Neural progenitor cell (in vitro differentiated cells): ENCODE measurements at regions not wholly inside any gene's neighbourhood (a gene's known extent, or its start where the extent isn't known, plus 50 kb on each side); places are given as distances from the start of the nearest gene placed in this dataset.

Experiments
- DNase-seq: peaks from one replicate; pipeline ENCODE4 v3.0.0-alpha.2; 2016; ENCODE audit warnings: low spot score
- H2AFZ ChIP-seq: fragments of 200-600 bp; sonication (generic); replicated peaks from 2 replicates; pipeline ENCODE4 v1.6.1; 2016; ENCODE audit warnings: antibody characterized with exemption
- H3F3A ChIP-seq: fragments of 200-600 bp; sonication (generic); 2 replicates; pipeline ENCODE4 v1.6.1; 2016; ENCODE audit warnings: antibody characterized with exemption, low read depth
- H3K27ac ChIP-seq: fragments of 200-600 bp; sonication (generic); 2 replicates; pipeline ENCODE4 v1.5.1; 2016; ENCODE audit warnings: mild to moderate bottlenecking
- H3K27me3 ChIP-seq: fragments of 200-600 bp; sonication (generic); 2 replicates; pipeline ENCODE4 v1.6.1; 2016; ENCODE audit warnings: mild to moderate bottlenecking, moderate library complexity
- H3K36me3 ChIP-seq: fragments of 200-600 bp; sonication (generic); 2 replicates; pipeline ENCODE4 v1.5.1; 2016
- H3K4me1 ChIP-seq: fragments of 200-600 bp; sonication (generic); 2 replicates; pipeline ENCODE4 v1.6.1; 2016; ENCODE audit warnings: mixed run types
- H3K4me2 ChIP-seq: fragments of 200-600 bp; sonication (generic); 2 replicates; pipeline ENCODE4 v1.6.1; 2016
- H3K4me3 ChIP-seq: fragments of 200-600 bp; sonication (generic); 2 replicates; pipeline ENCODE4 v1.5.1; 2016
- H3K79me2 ChIP-seq: fragments of 200-600 bp; sonication (generic); 2 replicates; pipeline ENCODE4 v1.6.1; 2016; ENCODE audit warnings: low read depth
- H3K9ac ChIP-seq: fragments of 200-600 bp; sonication (generic); 2 replicates; pipeline ENCODE4 v1.6.1; 2016
- H3K9me3 ChIP-seq: fragments of 200-600 bp; sonication (generic); 2 replicates; pipeline ENCODE4 v1.5.1; 2016; ENCODE audit warnings: low read depth
- H4K20me1 ChIP-seq: fragments of 200-600 bp; sonication (generic); 2 replicates; pipeline ENCODE4 v1.6.1; 2016; ENCODE audit warnings: low read depth
- H3K27ac Mint-ChIP-seq: 3 replicates; pipeline ENCODE4 v1.8.0; 2021; ENCODE audit warnings: mixed read lengths
- H3K27me3 Mint-ChIP-seq: 2 replicates; pipeline ENCODE4 v1.8.0; 2022; ENCODE audit warnings: low read depth, mild to moderate bottlenecking, inconsistent platforms, moderate library complexity, mixed read lengths; ENCODE audit not compliant: insufficient read depth
- H3K36me3 Mint-ChIP-seq: 3 replicates; pipeline ENCODE4 v1.8.0; 2021; ENCODE audit warnings: mixed read lengths
- H3K4me1 Mint-ChIP-seq: 3 replicates; pipeline ENCODE4 v1.8.0; 2021; ENCODE audit warnings: mixed read lengths
- H3K4me3 Mint-ChIP-seq: 3 replicates; pipeline ENCODE4 v1.8.0; 2021; ENCODE audit warnings: mild to moderate bottlenecking, moderate library complexity, mixed read lengths
- H3K9me3 Mint-ChIP-seq: 3 replicates; pipeline ENCODE4 v1.8.0; 2020; ENCODE audit warnings: mixed read lengths
- EZH2 ChIP-seq: fragments of 200-600 bp; sonication (generic); IDR thresholded peaks from 2 replicates; pipeline ENCODE4 v1.6.1; 2017; ENCODE audit warnings: antibody characterized with exemption, mild to moderate bottlenecking, moderate library complexity
- EZH2phosphoT487 ChIP-seq: fragments of 200-600 bp; sonication (generic); IDR thresholded peaks from 2 replicates; pipeline ENCODE4 v1.6.1; 2017; ENCODE audit warnings: antibody characterized with exemption
- TF ChIP-seq, protein P1 (sequence below): fragments of 200-600 bp; sonication (generic); IDR thresholded peaks from 2 replicates; pipeline ENCODE4 v1.5.1; 2017; ENCODE audit warnings: antibody characterized with exemption, mild to moderate bottlenecking

DNA sequence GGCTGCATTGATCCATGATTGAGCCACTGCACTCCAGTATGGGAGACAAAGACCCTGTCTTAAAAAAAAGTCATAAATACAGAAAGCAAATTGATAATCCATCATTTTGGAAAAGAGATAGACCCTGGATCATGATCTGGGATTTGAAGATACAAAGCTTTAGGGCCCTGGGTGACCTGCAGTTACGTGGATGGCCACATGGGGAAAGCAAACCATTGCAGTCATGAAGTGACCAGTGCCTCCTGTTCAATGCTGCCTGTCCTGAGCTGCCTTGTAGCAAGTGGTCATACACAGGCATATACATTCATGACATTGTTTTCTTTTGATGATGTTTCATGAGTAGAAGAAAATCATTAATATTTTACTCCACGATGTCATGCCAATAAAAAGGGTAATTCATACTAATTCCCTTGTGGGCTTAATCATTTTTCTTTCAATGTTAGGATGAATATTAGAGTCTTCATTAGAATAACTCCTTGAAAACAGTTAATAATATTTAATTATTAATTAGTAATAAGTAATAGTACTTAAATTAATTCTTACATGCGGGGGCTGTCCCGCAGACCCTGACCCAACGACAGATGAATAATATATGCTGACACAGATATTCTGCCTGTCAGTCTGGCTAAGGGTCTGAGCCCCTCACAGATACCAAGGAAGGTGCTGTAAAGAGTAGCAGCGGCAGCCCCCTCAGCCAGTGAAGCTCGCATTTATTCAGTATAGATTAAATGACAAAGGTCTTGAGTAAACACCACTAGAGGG, 109.0 kb upstream of the UNC13C start:
- Histone ChIP-seq H3K79me2 (no peaks in the 10 kb centered on the region), H2AFZ (no peak overlapping the region), H3K4me3 (no peak overlapping the region), H3F3A (no peaks in the 10 kb centered on the region), H3K9me3 (no peaks in the 10 kb centered on the region), H4K20me1 (no peaks in the 10 kb centered on the region), H3K36me3 (no peaks in the 10 kb centered on the region), H3K4me1 (no peaks in the 10 kb centered on the region), H3K9ac (no peak overlapping the region), H3K27ac (no peak overlapping the region), H3K4me2 (no peak overlapping the region), H3K27me3 (no peaks in the 10 kb centered on the region)
- DNase-seq: peak; percentile 9
- TF ChIP-seq, protein P1, sequence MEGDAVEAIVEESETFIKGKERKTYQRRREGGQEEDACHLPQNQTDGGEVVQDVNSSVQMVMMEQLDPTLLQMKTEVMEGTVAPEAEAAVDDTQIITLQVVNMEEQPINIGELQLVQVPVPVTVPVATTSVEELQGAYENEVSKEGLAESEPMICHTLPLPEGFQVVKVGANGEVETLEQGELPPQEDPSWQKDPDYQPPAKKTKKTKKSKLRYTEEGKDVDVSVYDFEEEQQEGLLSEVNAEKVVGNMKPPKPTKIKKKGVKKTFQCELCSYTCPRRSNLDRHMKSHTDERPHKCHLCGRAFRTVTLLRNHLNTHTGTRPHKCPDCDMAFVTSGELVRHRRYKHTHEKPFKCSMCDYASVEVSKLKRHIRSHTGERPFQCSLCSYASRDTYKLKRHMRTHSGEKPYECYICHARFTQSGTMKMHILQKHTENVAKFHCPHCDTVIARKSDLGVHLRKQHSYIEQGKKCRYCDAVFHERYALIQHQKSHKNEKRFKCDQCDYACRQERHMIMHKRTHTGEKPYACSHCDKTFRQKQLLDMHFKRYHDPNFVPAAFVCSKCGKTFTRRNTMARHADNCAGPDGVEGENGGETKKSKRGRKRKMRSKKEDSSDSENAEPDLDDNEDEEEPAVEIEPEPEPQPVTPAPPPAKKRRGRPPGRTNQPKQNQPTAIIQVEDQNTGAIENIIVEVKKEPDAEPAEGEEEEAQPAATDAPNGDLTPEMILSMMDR: peak; percentile 31
- TF ChIP-seq EZH2phosphoT487: no peak
- no peaks in the 10 kb centered on the region for H3K27me3 Mint-ChIP-seq
- no peaks in the 10 kb centered on the region for H3K9me3 Mint-ChIP-seq
- no peaks in the 10 kb centered on the region for H3K36me3 Mint-ChIP-seq
- H3K27ac Mint-ChIP-seq: no peak overlapping the region
- no peak overlapping the region for H3K4me3 Mint-ChIP-seq
- no peaks in the 10 kb centered on the region for H3K4me1 Mint-ChIP-seq

DNA sequence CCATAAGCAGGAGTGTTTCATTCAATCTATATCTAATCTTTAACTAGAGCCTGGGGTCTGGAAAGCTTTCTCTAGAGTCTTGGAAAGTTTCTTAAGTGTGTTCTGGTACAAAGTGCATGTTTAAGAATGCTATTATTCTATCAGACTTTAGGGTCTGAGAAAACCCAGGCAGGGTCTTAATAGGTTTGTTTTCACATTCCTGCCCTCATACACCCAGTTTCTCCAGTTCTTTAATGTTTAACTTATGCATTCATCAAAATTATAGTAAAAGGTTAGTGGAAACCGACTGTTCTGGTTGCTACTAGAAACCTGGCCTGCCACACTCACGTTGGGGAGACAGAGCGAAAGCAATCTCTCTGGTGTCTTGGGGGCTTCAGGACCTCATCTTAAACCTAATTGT, 102.9 kb upstream of the WDR72 start:
- H3K4me1 ChIP-seq: no peaks in the 10 kb centered on the region
- no peaks in the 10 kb centered on the region for H3K36me3 ChIP-seq
- no peak overlapping the region for H2AFZ ChIP-seq
- DNase-seq: no peak
- Mint-ChIP-seq H3K27ac (no peak overlapping the region), H3K9me3 (no peaks in the 10 kb centered on the region), H3K4me1 (no peaks in the 10 kb centered on the region), H3K27me3 (peaks cover 4% of the 10 kb centered on the region), H3K36me3 (no peaks in the 10 kb centered on the region), H3K4me3 (no peak overlapping the region)
- no peak overlapping the region for H3K27ac ChIP-seq
- H3K9me3 ChIP-seq: no peaks in the 10 kb centered on the region
- no peaks in the 10 kb centered on the region for H3F3A ChIP-seq
- no peak overlapping the region for H3K4me2 ChIP-seq
- H3K4me3 ChIP-seq: no peak overlapping the region
- no peak overlapping the region for H3K9ac ChIP-seq
- no peaks in the 10 kb centered on the region for H3K27me3 ChIP-seq
- H3K79me2 ChIP-seq: no peaks in the 10 kb centered on the region
- H4K20me1 ChIP-seq: no peaks in the 10 kb centered on the region
- TF ChIP-seq EZH2 (no peak), EZH2phosphoT487 (no peak)
- TF ChIP-seq, protein P1: no peak

DNA sequence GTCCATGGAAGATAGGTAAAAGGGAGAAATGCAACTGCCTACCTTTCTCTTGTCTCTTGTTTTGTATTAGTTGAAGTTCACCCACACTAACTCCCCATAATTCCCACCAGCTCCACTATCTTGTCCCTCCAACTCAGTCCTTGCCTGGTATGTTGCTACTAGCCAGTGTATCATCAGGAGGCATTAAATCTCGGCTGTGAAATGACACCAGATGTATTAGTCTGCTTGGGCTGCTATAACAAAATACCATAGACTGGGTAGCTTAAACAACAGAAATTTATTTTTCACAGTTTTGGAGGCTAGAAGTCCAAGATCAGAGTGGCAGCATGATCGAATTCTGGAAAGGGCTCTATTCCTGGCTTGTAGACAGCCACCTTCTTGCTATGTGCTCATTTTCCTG, 102.3 kb upstream of the WDR72 start:
- peaks cover 4% of the 10 kb centered on the region for H3K27me3 Mint-ChIP-seq
- H3K4me3 ChIP-seq: no peak overlapping the region

More for the DNA sequence above, 102.3 kb upstream of the WDR72 start:
- Mint-ChIP-seq H3K27ac (no peak overlapping the region), H3K9me3 (no peaks in the 10 kb centered on the region), H3K4me3 (no peak overlapping the region), H3K36me3 (no peaks in the 10 kb centered on the region), H3K4me1 (no peaks in the 10 kb centered on the region)
- no peaks in the 10 kb centered on the region for H3F3A ChIP-seq
- H3K9ac ChIP-seq: no peak overlapping the region
- H4K20me1 ChIP-seq: no peaks in the 10 kb centered on the region
- no peak for DNase-seq
- no peak overlapping the region for H3K4me2 ChIP-seq
- H3K79me2 ChIP-seq: no peaks in the 10 kb centered on the region
- H3K9me3 ChIP-seq: no peaks in the 10 kb centered on the region
- no peak overlapping the region for H2AFZ ChIP-seq
- no peaks in the 10 kb centered on the region for H3K36me3 ChIP-seq
- no peak for TF ChIP-seq EZH2phosphoT487
- no peak for TF ChIP-seq EZH2
- TF ChIP-seq, protein P1: no peak
- no peaks in the 10 kb centered on the region for H3K4me1 ChIP-seq
- H3K27me3 ChIP-seq: no peaks in the 10 kb centered on the region
- H3K27ac ChIP-seq: no peak overlapping the region
